K562 (cell line): ENCODE measurements at regions not wholly inside any gene's neighbourhood (a gene's known extent, or its start where the extent isn't known, plus 50 kb on each side); places are given as distances from the start of the nearest gene placed in this dataset.

Source experiments
- ARID1B ChIP-seq: fragments of 450-650 bp; IDR thresholded peaks from 2 replicates; pipeline ENCODE4 v1.6.1; 2016; ENCODE audit warnings: antibody characterized with exemption, mild to moderate bottlenecking, inconsistent platforms
- E4F1 ChIP-seq: fragments of 250-450 bp; sonication (Bioruptor Pico); IDR thresholded peaks from 2 replicates; pipeline ENCODE4 v1.5.0; 2021; ENCODE audit warnings: mild to moderate bottlenecking, borderline replicate concordance
- EP300 ChIP-seq: IDR thresholded peaks from 2 replicates; pipeline ENCODE4 v1.6.1; 2012; ENCODE audit warnings: low read length, improper control_type of control experiment
- FOXM1 ChIP-seq, 2 experiments: fragments of 450-650 bp in 1 of 2; sonication (generic) in 1 of 2; formaldehyde crosslinking in 1 of 2; IDR thresholded peaks; 2 replicates each; pipeline versions ENCODE4 v1.6.1 to v1.9.0; 2017 to 2022; ENCODE audit warnings: low read depth in 2 of 2, mild to moderate bottlenecking in 2 of 2, missing genetic modification reagents in 1 of 2, moderate library complexity in 1 of 2
- HES1 ChIP-seq: fragments of 450-650 bp; IDR thresholded peaks from 2 replicates; pipeline ENCODE4 v1.6.1; 2016; ENCODE audit warnings: low read depth, mild to moderate bottlenecking, moderate library complexity
- MNT ChIP-seq, 2 experiments: fragments of 450-650 bp; conservative IDR thresholded peaks; 2 replicates each; pipeline ENCODE4 v1.6.1; 2017; ENCODE audit warnings: mild to moderate bottlenecking in 2 of 2, moderate library complexity in 2 of 2
- NCOA1 ChIP-seq: fragments of 450-650 bp; IDR thresholded peaks from 2 replicates; pipeline ENCODE4 v1.6.1; 2016; ENCODE audit warnings: low read depth
- NCOA6 ChIP-seq: fragments of 450-650 bp; IDR thresholded peaks from 2 replicates; pipeline ENCODE4 v1.6.1; 2017; ENCODE audit warnings: mild to moderate bottlenecking
- NFRKB ChIP-seq: fragments of 450-650 bp; IDR thresholded peaks from 2 replicates; pipeline ENCODE4 v1.6.1; 2016; ENCODE audit warnings: low read depth
- TEAD4 ChIP-seq, 2 experiments: sonication (generic) in 1 of 2; formaldehyde crosslinking in 1 of 2; IDR thresholded peaks; 2 replicates each; pipeline versions ENCODE4 v1.6.1 to v1.8.0; 2012 to 2022; ENCODE audit warnings: borderline replicate concordance in 1 of 2, inconsistent platforms in 1 of 2, low read length in 1 of 2, mild to moderate bottlenecking in 1 of 2, missing genetic modification reagents in 1 of 2
- ZKSCAN1 ChIP-seq: fragments of 150-350 bp; IDR thresholded peaks from 2 replicates; pipeline ENCODE4 v1.6.1; 2016; ENCODE audit warnings: low read depth, low read length
- ZNF253 ChIP-seq: fragments of 250-450 bp; sonication (Bioruptor Pico); conservative IDR thresholded peaks from 2 replicates; pipeline ENCODE4 v1.6.1; 2021; ENCODE audit warnings: mild to moderate bottlenecking
- ZNF3 ChIP-seq: fragments of 250-450 bp; sonication (Bioruptor Pico); IDR thresholded peaks from 2 replicates; pipeline ENCODE4 v1.5.0; 2021; ENCODE audit warnings: mild to moderate bottlenecking, moderate library complexity
- ZNF639 ChIP-seq, 2 experiments: fragments of 200-800 bp in 1 of 2; sonication (Bioruptor generic) in 1 of 2; sonication (generic) in 1 of 2; formaldehyde crosslinking in 1 of 2; IDR thresholded peaks in 1 of 2; conservative IDR thresholded peaks in 1 of 2; 2 replicates each; pipeline versions ENCODE4 v1.5.0 to v1.6.1; 2016 to 2020; ENCODE audit warnings: missing compliant biosample characterization in 1 of 2, missing genetic modification characterization in 1 of 2, missing genetic modification reagents in 1 of 2

GRCh38 chr7:119925581-119926289, 347.2 kb upstream of the KCND2 start (continued):
- TF ChIP-seq E4F1 (CRISPR knock-in tag) (no peak), ZKSCAN1 (0 out of 2 replicates have a peak, but pooled peaks have one; percentile 62), ZNF3 (no peak), NCOA1 (peak; percentile 80; the same call in 1 of the 2 replicates), ZNF639 (CRISPR knock-in tag; conservative IDR thresholded peaks at IDR 0.05 in 1 of 2, IDR thresholded peaks at IDR 0.05 in 1 of 2) (peak in 1 of 2 experiments; percentile 69; a peak in 1 of 4 replicates), NFRKB (no peak), NCOA6 (0 out of 2 replicates have a peak, but pooled peaks have one; percentile 43), FOXM1 (IDR thresholded peaks at IDR 0.05; ENCODE audit: low read depth) (peak; percentile 90), FOXM1 (CRISPR knock-in tag; IDR thresholded peaks at IDR 0.05; ENCODE audit: low read depth) (no peak), ZNF253 (CRISPR knock-in tag) (no peak), MNT (conservative IDR thresholded peaks at IDR 0.05) (peak in 1 of 2 experiments; percentile 40; a peak in 2 of 4 replicates), TEAD4 (IDR thresholded peaks at IDR 0.05; ENCODE audit: low read length) (peak; percentile 99), TEAD4 (CRISPR knock-in tag; IDR thresholded peaks at IDR 0.05; ENCODE audit: borderline replicate concordance) (no peak), HES1 (0 out of 2 replicates have a peak, but pooled peaks have one; percentile 43), ARID1B (peak; percentile 97), EP300 (peak; percentile 96)
